Heart right ventricle (tissue), 16 donors: ENCODE measurements at regions not wholly inside any gene's neighbourhood (a gene's known extent, or its start where the extent isn't known, plus 50 kb on each side); places are given as distances from the start of the nearest gene placed in this dataset.
"Not testable (repeated sequence)": the region's sequence is repeated elsewhere in the genome, so short reads cannot be mapped to it uniquely, and the experiment has no call there.

Experiments
- ATAC-seq, 8 donors: fragments of 200-7000 bp; cut with Tn5 transposase; one replicate each; pipeline ENCODE4 v1.9.1; 2020; ENCODE audit warnings: mild to moderate bottlenecking in 8 of 8, moderate library complexity in 8 of 8, moderate number of reproducible peaks in 1 of 8
- DNase-seq, 2 donors: peaks; one replicate each; pipeline ENCODE4 v3.0.0-alpha.2; 2020
- H3K27ac ChIP-seq, 10 donors: fragments of 200-600 bp; sonication (generic) in 2 of 10; one replicate each; pipeline versions ENCODE4 v1.5.0 to v1.8.0; 2020 to 2022; ENCODE audit warnings: mild to moderate bottlenecking in 3 of 10
- H3K27me3 ChIP-seq, 7 donors: fragments of 200-600 bp; one replicate each; pipeline ENCODE4 v1.8.0; 2021 to 2022; ENCODE audit warnings: mild to moderate bottlenecking in 2 of 7
- H3K36me3 ChIP-seq, 9 donors: fragments of 200-600 bp; sonication (generic) in 1 of 9; one replicate each; pipeline versions ENCODE4 v1.5.0 to v1.8.0; 2020 to 2022; ENCODE audit warnings: mild to moderate bottlenecking in 2 of 9
- H3K4me1 ChIP-seq, 9 donors: fragments of 200-600 bp; sonication (generic) in 1 of 9; one replicate each; pipeline versions ENCODE4 v1.5.0 to v1.8.0; 2020 to 2022; ENCODE audit warnings: mild to moderate bottlenecking in 4 of 9
- H3K4me3 ChIP-seq, 10 donors: fragments of 200-600 bp; sonication (generic) in 2 of 10; one replicate each; pipeline versions ENCODE4 v1.5.0 to v1.8.0; 2020 to 2022; ENCODE audit warnings: mild to moderate bottlenecking in 7 of 10, moderate library complexity in 2 of 10
- H3K9me3 ChIP-seq, 11 donors: fragments of 200-600 bp in 10 of 11; sonication (generic) in 2 of 11; one replicate each; pipeline versions ENCODE4 v1.5.0 to v1.8.0; 2013 to 2022; ENCODE audit warnings: mild to moderate bottlenecking in 2 of 11, control low read depth in 1 of 11, moderate library complexity in 1 of 11
- CTCF ChIP-seq, 9 donors: fragments of 200-600 bp; sonication (generic) in 2 of 9; IDR thresholded peaks; one replicate each; pipeline versions ENCODE4 v1.5.0 to v1.8.0; 2021 to 2022; ENCODE audit warnings: antibody characterized with exemption in 9 of 9, mild to moderate bottlenecking in 5 of 9, moderate library complexity in 1 of 9
- WGBS, 2 donors: extraction: QIAGEN DNeasy Blood & Tissue Kit; methylation state at CpG; one replicate each; pipeline ENCODE4 v1.1.7; 2013; ENCODE audit warnings: inconsistent platforms in 1 of 2; 5-methylcytosine and 5-hydroxymethylcytosine counted together
- intact Hi-C, 10 donors: fragments of 100-400 bp; cut with DNase I; formaldehyde crosslinking; loops; one replicate each; pipeline versions ENCODE4 v1.11.1 to v1.14.2; 2022
- donor health status: Arrhythmogenic right ventricular cardiomyopathy.
- donor health status: ischemic (EF 13 %, LVEDD 7.1; RV severe dilation, severe dysfunction).
- donor health status: healthy with polysubstance abuse.
- donor health status: DM: no; HTN: yes; CAD: no.
- donor health status: DM: no; HTN: no; CAD: no.
- donor health status: ischemic (EF 25% LVEDD 6.9; RV normal size, moderate dysfunction).
- donor health status: ischemic (EF 25% LVEDD 5.7; RV mildly dilated, moderate dysfunction).
- donor health status: healthy.
- donor health status: DM: yes; HTN: yes; CAD: no.
- donor health status: Ischemic cardiomyopathy.
- donor health status: ischemic (EF 35%, LVEDD 5.7; RV mildly dilated, moderate dysfunction).
- donor health status: nonischemic (EF 11% LVEDD 7.7; RV severe dilation, severe dysfunction).
- donor health status: DM: yes; HTN: yes; CAD: no.
- donor health status: PGD.
- donor health status: ischemic (EF 29% LVEDD 5.4; RV normal size, mild dysfunction).
- donor health status: nonischemic (EF 23%, LVEDD 6.1; RV moderate dilation, normal function).

DNA sequence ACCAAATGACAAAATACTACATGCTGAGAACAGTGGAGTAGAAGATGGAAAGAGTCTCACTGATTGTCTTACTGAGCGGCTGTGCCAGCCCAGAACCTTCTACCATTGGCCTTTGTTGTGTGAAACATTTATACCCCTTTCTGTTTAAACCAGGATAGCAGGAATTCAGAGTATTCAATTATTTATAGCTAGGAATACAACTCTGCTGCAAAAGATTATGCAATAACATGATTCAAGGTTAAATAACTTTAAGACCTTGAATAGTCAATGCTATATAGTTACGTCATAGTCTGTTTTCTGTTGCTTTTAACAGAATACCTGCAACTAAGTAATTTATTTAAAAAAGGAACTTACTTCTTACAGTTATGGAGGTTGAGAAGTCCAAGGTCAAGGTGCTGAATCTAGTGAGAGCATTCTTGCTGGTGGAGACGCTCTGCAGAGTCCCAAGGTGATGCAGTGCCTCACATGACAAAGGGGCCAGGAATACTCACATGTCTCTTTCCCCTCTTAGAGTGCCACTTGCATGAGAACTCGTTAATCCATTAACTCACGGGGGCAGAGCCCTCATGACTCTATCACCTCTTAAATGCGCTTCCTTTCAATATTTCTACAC lies 371.8 kb downstream of the MDFIC start:
- DNase-seq: no peak
- Histone ChIP-seq H3K4me1 (no peaks in the 10 kb centered on the region), H3K4me3 (no peak overlapping the region), H3K9me3 (no peaks in the 10 kb centered on the region), H3K36me3 (no peaks in the 10 kb centered on the region), H3K27me3 (no peaks in the 10 kb centered on the region), H3K27ac (no peak overlapping the region)
- no peak for TF ChIP-seq CTCF (IDR thresholded peaks at IDR 0.05)
- ATAC-seq: no peak
- intact Hi-C loops: no loop called here
- 72 to 76% methylated on average over 6 of the region's 6 CpGs for WGBS, 2 donors

DNA sequence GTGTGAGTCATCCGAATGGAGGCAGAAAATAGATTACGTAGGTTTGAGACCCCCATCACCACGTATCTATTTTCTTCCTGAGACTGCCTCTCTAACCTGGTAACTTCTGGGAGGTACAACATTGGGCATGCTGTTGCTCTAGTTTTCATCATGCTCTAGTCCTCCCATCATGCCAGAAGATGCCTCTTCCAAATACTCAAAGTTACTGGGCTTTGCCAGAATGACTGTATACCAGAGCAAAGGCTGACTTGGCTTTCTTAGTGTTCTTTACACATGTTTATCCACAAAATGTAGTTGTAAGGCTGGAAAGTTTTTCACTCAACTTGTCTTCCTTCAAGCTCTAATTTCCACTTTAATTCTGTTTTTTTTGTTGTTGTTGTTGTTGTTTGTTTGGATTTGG lies 370.5 kb downstream of the MDFIC start:
- DNase-seq (no peak), ATAC-seq (no peak)
- no peak overlapping the region for H3K4me3 ChIP-seq
- H3K27me3 ChIP-seq: no peaks in the 10 kb centered on the region
- H3K36me3 ChIP-seq: no peaks in the 10 kb centered on the region
- H3K4me1 ChIP-seq: no peaks in the 10 kb centered on the region
- no peak for TF ChIP-seq CTCF (IDR thresholded peaks at IDR 0.05)
- no peaks in the 10 kb centered on the region for H3K9me3 ChIP-seq
- 90% methylated on average over 3 of the region's 3 CpGs for WGBS, 2 donors
- no peak overlapping the region for H3K27ac ChIP-seq
- intact Hi-C loops: no loop called here

GRCh38 chr7:115289971-115290370 lies 368.1 kb downstream of the MDFIC start:
- DNase-seq (no peak), ATAC-seq (no peak)
- H3K9me3 ChIP-seq: no peaks in the 10 kb centered on the region
- H3K4me1 ChIP-seq: no peaks in the 10 kb centered on the region
- TF ChIP-seq CTCF (IDR thresholded peaks at IDR 0.05): no peak
- H3K4me3 ChIP-seq: no peak overlapping the region
- no peaks in the 10 kb centered on the region for H3K27me3 ChIP-seq
- H3K36me3 ChIP-seq: no peaks in the 10 kb centered on the region
- no peak overlapping the region for H3K27ac ChIP-seq
- 87 to 92% methylated on average over 2 of the region's 2 CpGs for WGBS, 2 donors
- intact Hi-C loops: no loop called here

DNA sequence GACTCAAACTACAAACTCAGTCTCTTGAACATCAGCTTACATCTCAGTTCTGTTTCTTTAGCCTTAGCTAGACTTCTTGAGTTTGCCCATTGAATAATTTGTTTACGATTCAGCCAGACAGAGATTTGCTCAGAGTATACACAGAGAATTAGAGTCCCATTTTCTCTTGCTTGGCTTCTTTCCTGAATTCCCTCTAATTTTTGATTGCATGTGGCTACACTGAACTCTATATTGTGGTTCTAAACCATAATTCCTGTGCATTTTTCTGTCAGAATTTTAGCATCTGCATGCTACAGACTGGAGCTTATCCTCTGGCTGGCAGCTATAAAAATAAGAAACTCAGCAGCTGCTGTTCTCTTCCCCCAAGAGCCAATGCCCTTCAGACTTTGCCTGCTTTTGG lies 354.9 kb downstream of the MDFIC start:
- no peak for DNase-seq
- TF ChIP-seq CTCF (IDR thresholded peaks at IDR 0.05): no peak
- no peak for ATAC-seq
- no peak overlapping the region for H3K4me3 ChIP-seq
- H3K36me3 ChIP-seq: no peaks in the 10 kb centered on the region
- H3K27me3 ChIP-seq: no peaks in the 10 kb centered on the region
- H3K27ac ChIP-seq: no peak overlapping the region
- H3K9me3 ChIP-seq: peaks cover 0 to 12% (median 0%) of the 10 kb centered on the region in 11 donors
- H3K4me1 ChIP-seq: no peaks in the 10 kb centered on the region
- WGBS, 2 donors: 90 to 95% methylated on average over 1 of the region's 1 CpG
- intact Hi-C loops: no loop called here

- H3K27me3 ChIP-seq, DNase-seq, H3K27ac ChIP-seq, intact Hi-C loops, ATAC-seq, H3K4me1 ChIP-seq, H3K36me3 ChIP-seq, H3K4me3 ChIP-seq: not testable (repeated sequence)
- 85 to 92% methylated on average over 8 of the region's 8 CpGs for WGBS, 2 donors
- H3K9me3 ChIP-seq: peaks cover 0 to 12% (median 0%) of the 10 kb centered on the region in 11 donors
These were observed 352.0 kb downstream of the MDFIC start for GRCh38 chr7:115273855-115274254.
